Loucy (cell line): ENCODE measurements at regions not wholly inside any gene's neighbourhood (a gene's known extent, or its start where the extent isn't known, plus 50 kb on each side); places are given as distances from the start of the nearest gene placed in this dataset.

ENCODE experiments used
- H2AFZ ChIP-seq: fragments of 200-600 bp; sonication (generic); 2 replicates; pipeline ENCODE4 v1.6.0; 2016; ENCODE audit warnings: antibody characterized with exemption, mild to moderate bottlenecking, low read length, moderate library complexity
- H3F3A ChIP-seq: fragments of 200-600 bp; 2 replicates; pipeline ENCODE4 v1.6.0; 2016; ENCODE audit warnings: antibody characterized with exemption, low read depth, mild to moderate bottlenecking
- H3K27me3 ChIP-seq: fragments of 200-600 bp; sonication (generic); 2 replicates; pipeline ENCODE4 v1.6.1; 2014; ENCODE audit warnings: low read length, mild to moderate bottlenecking; ENCODE audit not compliant: insufficient read depth, poor library complexity, severe bottlenecking
- H3K36me3 ChIP-seq: fragments of 200-600 bp; sonication (generic); 2 replicates; pipeline ENCODE4 v1.6.1; 2016; ENCODE audit warnings: low read length; ENCODE audit not compliant: insufficient read depth
- H3K4me1 ChIP-seq: fragments of 200-600 bp; sonication (generic); 2 replicates; pipeline ENCODE4 v1.5.1; 2014; ENCODE audit warnings: low read length, mild to moderate bottlenecking; ENCODE audit not compliant: insufficient read depth, poor library complexity, severe bottlenecking
- H3K4me2 ChIP-seq: fragments of 200-600 bp; sonication (generic); 2 replicates; pipeline ENCODE4 v1.6.0; 2014; ENCODE audit warnings: antibody characterized with exemption, low read length, low read depth, mild to moderate bottlenecking; ENCODE audit not compliant: poor library complexity, severe bottlenecking
- H3K4me3 ChIP-seq: fragments of 200-600 bp; sonication (generic); 2 replicates; pipeline ENCODE4 v1.5.1; 2014; ENCODE audit warnings: low read length, mild to moderate bottlenecking, mixed read lengths; ENCODE audit not compliant: poor library complexity, severe bottlenecking
- H3K79me2 ChIP-seq: fragments of 200-600 bp; sonication (generic); 2 replicates; pipeline ENCODE4 v1.6.1; 2014; ENCODE audit warnings: low read length; ENCODE audit not compliant: insufficient read depth
- H3K9ac ChIP-seq: fragments of 200-600 bp; sonication (generic); 2 replicates; pipeline ENCODE4 v1.6.0; 2014; ENCODE audit warnings: mild to moderate bottlenecking, low read depth, low read length, moderate library complexity; ENCODE audit not compliant: poor library complexity, severe bottlenecking
- H3K9me2 ChIP-seq: fragments of 200-600 bp; sonication (generic); replicated peaks from 2 replicates; pipeline ENCODE4 v1.6.1; 2016; ENCODE audit warnings: low read depth, low read length, mixed read lengths
- H3K9me3 ChIP-seq: fragments of 200-600 bp; sonication (generic); 2 replicates; pipeline ENCODE4 v1.6.1; 2014; ENCODE audit warnings: mild to moderate bottlenecking, antibody characterized with exemption, low read length, low read depth; ENCODE audit not compliant: insufficient read depth
- H4K20me1 ChIP-seq: fragments of 200-600 bp; sonication (generic); 2 replicates; pipeline ENCODE4 v1.6.0; 2014; ENCODE audit warnings: antibody characterized with exemption, low read length, mild to moderate bottlenecking; ENCODE audit not compliant: insufficient read depth, poor library complexity, severe bottlenecking
- EZH2phosphoT487 ChIP-seq: fragments of 200-600 bp; IDR thresholded peaks from 2 replicates; pipeline ENCODE4 v1.6.1; 2018; ENCODE audit warnings: antibody characterized with exemption, mild to moderate bottlenecking, moderate library complexity, borderline replicate concordance
- TF ChIP-seq, protein P1 (sequence below): fragments of 200-600 bp; sonication (generic); conservative IDR thresholded peaks from 2 replicates; pipeline ENCODE4 v1.5.1; 2014; ENCODE audit warnings: mild to moderate bottlenecking, antibody characterized with exemption, low read length

DNA sequence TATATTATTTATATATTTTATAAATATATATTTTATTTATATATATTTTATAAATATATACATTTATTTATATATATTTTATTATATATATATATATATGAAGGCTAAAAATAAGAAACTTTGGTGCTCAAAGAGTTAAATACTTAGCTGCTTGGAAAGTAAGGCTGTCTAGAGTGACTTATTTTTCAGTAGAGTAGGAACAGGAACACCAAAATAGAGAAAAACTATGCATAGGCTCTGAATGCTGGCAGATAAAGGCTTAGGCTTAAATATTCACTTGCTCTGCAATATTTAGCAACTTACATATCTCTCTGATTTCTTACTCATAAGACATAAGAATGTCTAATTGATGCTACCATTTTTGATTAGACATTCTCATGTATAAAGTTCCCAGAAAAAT, 991.2 kb downstream of the VRK1 start:
- H3K4me3 ChIP-seq, result no peak overlapping the region
- no peaks in the 10 kb centered on the region for H3K27me3 ChIP-seq
- TF ChIP-seq EZH2phosphoT487, result no peak
- TF ChIP-seq, protein P1, sequence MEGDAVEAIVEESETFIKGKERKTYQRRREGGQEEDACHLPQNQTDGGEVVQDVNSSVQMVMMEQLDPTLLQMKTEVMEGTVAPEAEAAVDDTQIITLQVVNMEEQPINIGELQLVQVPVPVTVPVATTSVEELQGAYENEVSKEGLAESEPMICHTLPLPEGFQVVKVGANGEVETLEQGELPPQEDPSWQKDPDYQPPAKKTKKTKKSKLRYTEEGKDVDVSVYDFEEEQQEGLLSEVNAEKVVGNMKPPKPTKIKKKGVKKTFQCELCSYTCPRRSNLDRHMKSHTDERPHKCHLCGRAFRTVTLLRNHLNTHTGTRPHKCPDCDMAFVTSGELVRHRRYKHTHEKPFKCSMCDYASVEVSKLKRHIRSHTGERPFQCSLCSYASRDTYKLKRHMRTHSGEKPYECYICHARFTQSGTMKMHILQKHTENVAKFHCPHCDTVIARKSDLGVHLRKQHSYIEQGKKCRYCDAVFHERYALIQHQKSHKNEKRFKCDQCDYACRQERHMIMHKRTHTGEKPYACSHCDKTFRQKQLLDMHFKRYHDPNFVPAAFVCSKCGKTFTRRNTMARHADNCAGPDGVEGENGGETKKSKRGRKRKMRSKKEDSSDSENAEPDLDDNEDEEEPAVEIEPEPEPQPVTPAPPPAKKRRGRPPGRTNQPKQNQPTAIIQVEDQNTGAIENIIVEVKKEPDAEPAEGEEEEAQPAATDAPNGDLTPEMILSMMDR, result no peak
- no peaks in the 10 kb centered on the region for H3K9me2 ChIP-seq
- H3F3A ChIP-seq, result no peaks in the 10 kb centered on the region
- H2AFZ ChIP-seq, result no peak overlapping the region
- H3K4me2 ChIP-seq, result no peak overlapping the region
- H3K9me3 ChIP-seq, result no peaks in the 10 kb centered on the region
- H3K9ac ChIP-seq, result no peak overlapping the region
- no peaks in the 10 kb centered on the region for H3K36me3 ChIP-seq
- no peaks in the 10 kb centered on the region for H3K79me2 ChIP-seq
- H4K20me1 ChIP-seq, result no peaks in the 10 kb centered on the region
- H3K4me1 ChIP-seq, result no peaks in the 10 kb centered on the region

- H2AFZ ChIP-seq, result peak overlapping the region; percentile 36; the same call in 1 of the 2 replicates
- no peaks in the 10 kb centered on the region for H3K36me3 ChIP-seq
- no peaks in the 10 kb centered on the region for H4K20me1 ChIP-seq
- no peak overlapping the region for H3K9ac ChIP-seq
- no peaks in the 10 kb centered on the region for H3K9me2 ChIP-seq
- no peak for TF ChIP-seq EZH2phosphoT487
- TF ChIP-seq, protein P1, result no peak
- no peaks in the 10 kb centered on the region for H3F3A ChIP-seq
- H3K9me3 ChIP-seq, result no peaks in the 10 kb centered on the region
- H3K4me3 ChIP-seq, result no peak overlapping the region
- H3K79me2 ChIP-seq, result no peaks in the 10 kb centered on the region
- no peaks in the 10 kb centered on the region for H3K27me3 ChIP-seq
- no peaks in the 10 kb centered on the region for H3K4me1 ChIP-seq
- H3K4me2 ChIP-seq, result no peak overlapping the region
These were observed 991.8 kb downstream of the VRK1 start for GRCh38 chr14:97788846-97789526.

DNA sequence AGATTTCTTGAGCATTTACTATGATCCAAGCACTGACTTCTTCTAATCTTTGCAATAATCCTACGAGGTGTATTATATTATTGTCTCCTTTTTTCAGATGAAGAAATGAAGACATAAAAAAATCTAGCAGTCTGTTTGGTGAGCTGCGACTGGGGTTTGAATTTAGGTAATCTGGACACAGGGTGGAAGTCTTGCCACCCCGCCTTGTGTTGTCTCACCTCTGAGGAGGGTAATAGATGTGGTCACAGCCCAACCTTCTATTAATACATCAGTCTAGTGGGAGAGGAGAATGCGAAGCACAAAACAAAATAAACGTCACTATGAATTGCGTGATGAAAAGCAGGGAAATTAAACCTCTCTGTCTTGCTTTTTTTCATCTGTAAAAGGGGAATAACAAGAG, 993.9 kb downstream of the VRK1 start:
- Histone ChIP-seq H3K4me3 (no peak overlapping the region), H4K20me1 (no peaks in the 10 kb centered on the region)

More for the DNA sequence above, 993.9 kb downstream of the VRK1 start:
- Histone ChIP-seq H3K4me1 (no peaks in the 10 kb centered on the region), H3K4me2 (no peak overlapping the region), H3K9me3 (no peaks in the 10 kb centered on the region), H3F3A (no peaks in the 10 kb centered on the region), H3K27me3 (no peaks in the 10 kb centered on the region), H3K9ac (no peak overlapping the region), H3K36me3 (no peaks in the 10 kb centered on the region), H2AFZ (no peak overlapping the region), H3K9me2 (no peaks in the 10 kb centered on the region), H3K79me2 (no peaks in the 10 kb centered on the region)
- TF ChIP-seq EZH2phosphoT487, result no peak
- TF ChIP-seq, protein P1, result no peak
